ENCODE measurements at regions not wholly inside any gene's neighbourhood (a gene's known extent, or its start where the extent isn't known, plus 50 kb on each side); places are given as distances from the start of the nearest gene placed in this dataset.
"Not testable (repeated sequence)": the region's sequence is repeated elsewhere in the genome, so short reads cannot be mapped to it uniquely, and the experiment has no call there.

GRCh38 chr21:18832950-18833349, 429.4 kb upstream of the TMPRSS15 start:
- H3K36me3 ChIP-seq (ENCODE audit: control insufficient read depth in 2 of 2, extremely low read depth in 1 of 2, insufficient read depth in 2 of 2, low read length in 2 of 2) = no peaks in the 10 kb centered on the region
- DNase-seq (ENCODE audit: low read depth, low spot score) = peak; percentile 46
- no peaks in the 10 kb centered on the region for H3K79me2 ChIP-seq (ENCODE audit: control insufficient read depth, insufficient read depth, low read length)
- CTCF ChIA-PET = no interaction called here
- peak; percentile 78 for FAIRE-seq
- no peaks in the 10 kb centered on the region for H3K27me3 ChIP-seq (ENCODE audit: control insufficient read depth in 2 of 2, insufficient read depth in 2 of 2, low read length in 2 of 2)
- dilution Hi-C loops (cut with MboI; ENCODE audit: extremely low pct_ligation_motif_present, low sequenced_read_pairs) = no loop called here
- no peak overlapping the region for H2AFZ ChIP-seq (ENCODE audit: low read depth, low read length)
- no peak overlapping the region for H3K4me3 ChIP-seq (replicated peaks in 1 of 3; ENCODE audit: insufficient read depth in 1 of 3, low read depth in 1 of 3, low read length in 3 of 3)
- POLR2A ChIA-PET = no interaction called here
- H3K4me2 ChIP-seq (ENCODE audit: insufficient read depth, low read length) = no peak overlapping the region
- H3K27ac ChIP-seq (ENCODE audit: insufficient read depth, low read depth, low read length) = no peak overlapping the region
- TF ChIP-seq POLR2AphosphoS5 (IDR thresholded peaks at IDR 0.05; ENCODE audit: insufficient read depth, low read depth, low read length) = peak; percentile 22
- TF ChIP-seq EZH2 (IDR thresholded peaks at IDR 0.05; ENCODE audit: borderline replicate concordance, low read depth, low read length, severe bottlenecking) = no peak
- TF ChIP-seq POLR2A (IDR thresholded peaks at IDR 0.05; ENCODE audit: low read depth, low read length) = no peak
- TF ChIP-seq CTCF (IDR thresholded peaks at IDR 0.05; ENCODE audit: extremely low read depth in 1 of 2, insufficient read depth in 1 of 2, low read depth in 1 of 2, low read length in 2 of 2) = no peak
- TF ChIP-seq GATA2 (IDR thresholded peaks at IDR 0.05; ENCODE audit: insufficient read depth, insufficient read length, low read depth, low read length) = peak; percentile 47
- no peak for TF ChIP-seq MYC (IDR thresholded peaks at IDR 0.05; ENCODE audit: low read depth, low read length)
- peak; percentile 50 for TF ChIP-seq JUN (IDR thresholded peaks at IDR 0.05; ENCODE audit: borderline replicate concordance, insufficient read depth, insufficient read length, low read depth)
- TF ChIP-seq FOS (IDR thresholded peaks at IDR 0.05; ENCODE audit: borderline replicate concordance, insufficient read depth, low read length) = peak; percentile 71
- no peak for TF ChIP-seq MAX (IDR thresholded peaks at IDR 0.05; ENCODE audit: insufficient read depth, insufficient read length)
- H3K4me1 ChIP-seq (ENCODE audit: control insufficient read depth, extremely low read depth, insufficient read depth, low read length) = peaks cover 7% of the 10 kb centered on the region
- no peaks in the 10 kb centered on the region for H4K20me1 ChIP-seq (replicated peaks; ENCODE audit: control insufficient read depth, extremely low read depth, insufficient read depth, low read length)
- H3K9ac ChIP-seq (replicated peaks; ENCODE audit: extremely low read depth, insufficient read depth, low read length) = no peak overlapping the region
- BruUV-seq (replicated peaks) = no TSS peak
- H3K9me3 ChIP-seq (replicated peaks; ENCODE audit: control insufficient read depth, insufficient read depth, low read length) = no peaks in the 10 kb centered on the region
- H3K9me1 ChIP-seq (replicated peaks; ENCODE audit: control insufficient read depth, extremely low read depth, insufficient read depth, low read length) = no peaks in the 10 kb centered on the region
- intact Hi-C loops (cut with micrococcal nuclease) = no loop called here

- H3K36me3 ChIP-seq (ENCODE audit: control insufficient read depth in 2 of 2, extremely low read depth in 1 of 2, insufficient read depth in 2 of 2, low read length in 2 of 2); H3K27ac ChIP-seq (ENCODE audit: insufficient read depth, low read depth, low read length); dilution Hi-C loops (cut with MboI; ENCODE audit: extremely low pct_ligation_motif_present, low sequenced_read_pairs); H4K20me1 ChIP-seq (replicated peaks; ENCODE audit: control insufficient read depth, extremely low read depth, insufficient read depth, low read length); H3K4me2 ChIP-seq (ENCODE audit: insufficient read depth, low read length); DNase-seq (ENCODE audit: low read depth, low spot score); POLR2A ChIA-PET; H3K79me2 ChIP-seq (ENCODE audit: control insufficient read depth, insufficient read depth, low read length); H3K9me3 ChIP-seq (replicated peaks; ENCODE audit: control insufficient read depth, insufficient read depth, low read length); H3K4me3 ChIP-seq (replicated peaks in 1 of 3; ENCODE audit: insufficient read depth in 1 of 3, low read depth in 1 of 3, low read length in 3 of 3); H3K27me3 ChIP-seq (ENCODE audit: control insufficient read depth in 2 of 2, insufficient read depth in 2 of 2, low read length in 2 of 2); BruUV-seq (replicated peaks); H3K9ac ChIP-seq (replicated peaks; ENCODE audit: extremely low read depth, insufficient read depth, low read length); H3K4me1 ChIP-seq (ENCODE audit: control insufficient read depth, extremely low read depth, insufficient read depth, low read length); H3K9me1 ChIP-seq (replicated peaks; ENCODE audit: control insufficient read depth, extremely low read depth, insufficient read depth, low read length); intact Hi-C loops (cut with micrococcal nuclease); CTCF ChIA-PET; H2AFZ ChIP-seq (ENCODE audit: low read depth, low read length); FAIRE-seq: not testable (repeated sequence)
Observed at GRCh38 chr21:18834121-18834520, 430.5 kb upstream of the TMPRSS15 start.

All from endothelial cell of umbilical vein (primary cell).